T1000 (cell line): ENCODE measurements at regions not wholly inside any gene's neighbourhood (a gene's known extent, or its start where the extent isn't known, plus 50 kb on each side); places are given as distances from the start of the nearest gene placed in this dataset.
"Not testable (repeated sequence)": the region's sequence is repeated elsewhere in the genome, so short reads cannot be mapped to it uniquely, and the experiment has no call there.

Experiments
- DNase-seq: peaks from one replicate; lab custom pipeline; 2025; ENCODE audit warnings: mixed read lengths; lab: John Stamatoyannopoulos, UW

GRCh38 chr21:27891495-27891894, 924.6 kb upstream of the ADAMTS5 start:
- DNase-seq = not testable (repeated sequence)

DNA sequence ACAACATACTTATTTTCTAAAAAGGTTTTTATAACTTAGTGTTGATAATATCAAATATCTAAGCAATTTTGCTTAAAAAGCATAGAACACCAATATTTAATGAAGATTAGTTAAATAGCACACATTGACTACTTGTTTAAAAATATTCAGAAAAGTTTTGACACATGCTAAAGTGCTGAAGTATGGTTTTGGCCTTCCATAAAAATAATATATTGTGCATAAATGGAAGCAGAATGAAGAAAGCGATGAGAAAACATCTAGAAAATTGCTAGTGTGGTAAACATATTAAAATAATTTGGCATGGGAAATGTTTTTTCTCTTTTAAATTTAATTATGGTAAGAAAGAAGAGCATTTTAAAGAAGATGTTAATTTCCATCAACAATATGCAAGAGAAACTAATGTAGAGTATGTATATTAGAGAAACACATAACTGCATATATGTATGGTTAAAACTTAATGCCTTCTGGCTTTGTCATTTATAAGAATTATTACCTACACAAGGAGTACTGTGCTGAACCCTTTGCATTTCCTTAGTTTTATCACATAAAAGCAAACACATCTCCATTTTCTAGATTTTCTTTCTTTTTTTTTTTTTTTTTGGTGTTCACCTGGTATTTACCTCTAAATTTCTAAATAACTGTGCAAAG, 921.0 kb upstream of the ADAMTS5 start:
- not testable (repeated sequence) for DNase-seq

- DNase-seq = no peak
These were observed 918.4 kb upstream of the ADAMTS5 start for GRCh38 chr21:27885296-27885711.

GRCh38 chr21:27881331-27881730, 914.4 kb upstream of the ADAMTS5 start:
- DNase-seq = not testable (repeated sequence)

DNA sequence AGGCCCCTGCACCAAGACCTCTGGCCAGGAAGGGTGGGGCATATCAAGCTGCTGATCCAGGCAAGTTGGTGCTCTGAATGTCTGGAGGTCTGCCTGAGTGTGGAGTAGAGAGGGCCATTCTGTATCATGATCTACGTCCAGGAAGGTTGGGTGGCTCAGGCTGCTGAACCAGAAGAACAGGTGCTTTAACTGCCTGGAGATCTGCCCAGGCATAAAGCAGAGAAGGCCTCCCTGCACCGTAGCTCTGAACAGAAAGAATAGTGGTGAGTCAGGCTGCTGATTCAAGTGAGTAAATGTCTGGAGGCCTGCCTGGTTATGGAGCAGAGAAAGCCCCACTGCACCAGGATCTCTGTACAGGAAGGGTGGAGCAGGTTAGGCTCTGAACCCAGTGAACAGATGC, 905.5 kb upstream of the ADAMTS5 start:
- not testable (repeated sequence) for DNase-seq

DNA sequence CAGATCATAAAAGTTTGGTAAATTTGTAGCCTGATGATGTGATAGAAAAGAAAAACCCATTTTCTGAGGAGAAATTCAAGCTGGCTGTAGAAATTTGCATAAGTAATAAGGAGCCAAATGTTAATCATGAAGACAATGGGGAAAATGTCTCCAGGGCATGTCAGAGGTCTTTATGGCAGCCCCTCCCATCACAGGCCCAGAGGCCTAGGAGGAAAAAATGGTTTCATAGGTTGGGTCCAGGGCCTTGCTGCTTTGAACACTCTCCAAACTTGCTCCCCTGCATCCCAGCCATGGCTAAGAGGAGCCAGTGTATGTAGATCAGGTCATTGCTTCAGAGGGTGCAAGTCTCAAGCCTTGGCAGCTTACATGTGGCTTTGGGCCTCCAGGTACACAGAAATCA, 903.9 kb upstream of the ADAMTS5 start:
- not testable (repeated sequence) for DNase-seq

GRCh38 chr21:27860314-27860955, 893.5 kb upstream of the ADAMTS5 start:
- not testable (repeated sequence) for DNase-seq

- not testable (repeated sequence) for DNase-seq
These were observed 891.4 kb upstream of the ADAMTS5 start for GRCh38 chr21:27858053-27858825.

- not testable (repeated sequence) for DNase-seq
These were observed 890.1 kb upstream of the ADAMTS5 start for GRCh38 chr21:27856988-27857387.

- no peak for DNase-seq
These were observed 874.3 kb upstream of the ADAMTS5 start for GRCh38 chr21:27841084-27841672.

DNA sequence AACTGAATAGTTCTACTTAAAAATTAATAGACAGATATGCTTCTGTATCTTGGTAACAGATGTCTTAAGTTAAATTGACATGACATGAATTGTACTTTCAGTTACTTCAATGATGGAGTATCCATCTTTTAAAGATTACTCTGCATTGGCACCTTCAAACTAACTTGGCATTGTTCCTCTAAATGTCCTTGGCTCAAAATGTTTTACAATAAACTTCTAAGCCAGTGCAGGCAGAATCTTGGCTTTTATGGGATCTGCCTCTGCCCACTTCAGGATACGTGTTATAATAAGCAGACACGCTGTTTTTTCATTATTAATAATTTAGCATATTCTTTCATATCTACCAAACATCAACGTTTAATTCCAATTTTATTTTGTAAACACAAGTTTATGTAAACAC, 873.4 kb upstream of the ADAMTS5 start:
- DNase-seq = no peak

DNA sequence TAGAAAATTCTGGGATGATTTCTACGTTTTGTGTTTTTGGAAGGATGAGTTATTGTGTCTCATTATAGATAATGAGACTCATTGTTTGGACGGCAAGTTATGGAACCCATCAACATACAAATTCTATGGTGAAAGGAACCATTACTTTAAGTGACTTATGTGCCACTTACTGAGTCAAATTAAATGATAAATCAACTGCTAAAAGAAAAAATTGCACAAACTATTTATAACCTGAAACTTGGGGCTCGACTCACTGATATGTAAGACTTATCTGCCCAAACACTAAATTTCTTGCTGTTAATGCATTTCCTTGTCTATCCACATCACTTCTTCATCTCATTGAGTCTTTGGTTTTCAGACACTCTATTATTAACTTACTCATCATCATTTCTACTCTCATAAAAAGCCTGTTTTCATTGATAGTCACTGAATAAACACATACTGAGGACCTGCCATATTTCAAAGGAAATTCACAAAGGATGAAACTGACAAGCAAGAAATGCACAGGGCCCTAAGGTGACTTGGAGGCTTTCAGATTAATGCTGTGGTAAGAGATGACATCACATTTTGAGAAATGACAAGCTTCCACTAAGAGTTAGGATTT, 872.7 kb upstream of the ADAMTS5 start:
- DNase-seq = no peak

GRCh38 chr21:27838573-27838972, 871.7 kb upstream of the ADAMTS5 start:
- no peak for DNase-seq

DNA sequence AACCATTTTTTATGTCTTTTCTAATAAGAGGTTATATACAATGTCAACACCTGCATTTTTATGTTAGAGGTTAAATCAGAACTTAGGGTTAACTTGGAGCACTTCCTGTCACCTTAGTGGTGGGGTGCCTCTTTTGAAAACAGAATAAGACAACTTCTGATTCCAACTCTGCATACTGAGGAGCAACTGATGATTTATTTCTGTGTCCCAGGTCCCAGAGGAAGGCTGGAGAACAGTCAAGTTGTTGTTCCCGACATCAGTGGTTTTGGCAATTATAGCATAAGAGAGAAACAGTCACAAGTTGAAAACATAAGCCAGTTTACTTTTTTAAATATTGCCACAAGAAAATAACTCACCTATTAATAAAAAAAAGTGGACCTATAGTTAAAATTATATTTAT, 871.0 kb upstream of the ADAMTS5 start:
- DNase-seq = no peak

DNA sequence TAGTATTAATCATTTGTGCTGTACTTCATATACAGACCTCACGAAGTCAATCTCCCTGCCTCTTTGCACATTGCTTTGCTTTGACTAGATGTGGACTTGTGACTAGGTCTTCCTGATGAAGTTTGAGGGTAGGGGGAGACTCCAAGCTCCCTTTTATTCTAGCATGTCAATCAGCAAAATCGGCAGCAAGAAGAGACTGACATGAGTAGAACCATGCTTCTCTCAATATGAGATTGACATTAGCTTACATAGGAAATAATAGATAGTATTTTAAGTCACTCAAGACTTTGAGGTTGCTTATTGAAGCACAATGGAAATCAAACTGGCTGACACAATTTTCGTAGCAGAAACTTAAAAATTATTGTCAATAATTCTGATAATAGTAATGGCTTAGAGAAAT, 866.4 kb upstream of the ADAMTS5 start:
- no peak for DNase-seq

DNA sequence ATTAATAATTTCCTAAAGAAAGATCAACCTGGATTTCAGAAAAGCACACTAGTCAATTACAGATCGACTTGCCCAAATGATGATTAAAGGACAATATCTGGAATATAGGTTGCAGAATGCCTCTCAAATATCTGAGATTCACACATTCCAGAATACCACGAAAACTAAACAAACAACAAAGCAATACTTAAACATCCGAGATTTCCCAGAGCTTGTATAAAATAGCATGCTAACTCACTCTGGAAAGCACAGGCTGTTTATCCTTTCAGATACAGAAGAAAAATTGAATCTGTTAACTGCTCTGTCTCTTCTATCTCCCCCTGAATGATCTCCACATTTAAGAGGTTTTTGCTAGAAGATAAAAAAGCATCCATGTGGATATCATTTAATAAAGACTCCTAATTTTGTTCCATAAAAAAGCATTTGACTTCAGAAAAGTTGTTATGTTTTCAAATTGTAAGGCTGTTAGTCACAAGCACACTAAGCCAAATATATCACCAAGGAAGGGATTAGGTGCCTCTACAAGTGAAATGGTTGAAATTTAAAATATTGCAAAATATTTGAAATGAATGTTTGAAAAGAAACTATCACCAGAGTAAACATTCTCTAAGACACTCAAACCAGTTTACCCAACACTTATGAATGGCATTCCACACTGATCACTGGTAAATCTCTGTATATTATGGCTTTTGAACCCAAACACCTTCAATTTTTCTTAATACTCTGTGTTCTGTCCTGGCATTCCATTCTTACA, 865.1 kb upstream of the ADAMTS5 start:
- DNase-seq = no peak

DNA sequence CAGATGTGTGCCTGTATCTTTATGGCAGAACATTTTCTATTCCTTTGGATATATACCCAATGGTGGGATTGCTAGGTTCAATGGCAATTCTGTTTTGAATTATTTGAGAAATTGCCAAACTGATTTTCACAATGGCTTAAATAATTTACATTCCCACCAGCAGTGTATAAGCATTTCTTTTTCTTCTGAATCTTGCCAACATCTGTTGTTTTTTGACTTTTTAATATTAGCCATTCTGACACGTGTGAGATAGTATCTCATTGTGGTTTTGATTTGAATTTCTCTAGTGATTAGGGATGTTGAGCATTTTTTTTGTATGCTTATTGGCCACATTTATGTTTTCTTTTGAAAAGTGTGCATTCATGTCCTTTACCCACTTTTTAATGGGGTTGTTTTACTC, 864.3 kb upstream of the ADAMTS5 start:
- no peak for DNase-seq

GRCh38 chr21:27827972-27828371, 861.1 kb upstream of the ADAMTS5 start:
- no peak for DNase-seq

DNA sequence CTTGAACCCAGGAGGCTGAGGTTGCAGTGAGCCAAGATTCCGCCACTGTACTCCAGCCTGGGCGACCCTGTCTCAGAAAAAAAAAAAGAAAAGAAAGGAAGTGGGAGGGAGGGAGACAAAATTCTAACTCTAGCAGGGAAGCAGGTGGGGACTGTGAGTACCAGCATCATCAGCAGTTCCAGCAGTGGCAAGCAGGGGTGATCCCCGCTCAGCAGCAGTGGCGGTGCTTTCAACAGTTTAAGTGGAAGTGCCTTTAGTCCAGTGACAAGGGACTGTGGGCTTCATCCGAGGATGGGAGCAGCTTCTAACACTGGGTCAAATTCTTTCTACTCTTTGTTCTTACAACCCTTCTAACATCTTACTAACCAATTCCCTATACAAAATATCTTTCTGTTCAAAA, 858.1 kb upstream of the ADAMTS5 start:
- DNase-seq = no peak

DNA sequence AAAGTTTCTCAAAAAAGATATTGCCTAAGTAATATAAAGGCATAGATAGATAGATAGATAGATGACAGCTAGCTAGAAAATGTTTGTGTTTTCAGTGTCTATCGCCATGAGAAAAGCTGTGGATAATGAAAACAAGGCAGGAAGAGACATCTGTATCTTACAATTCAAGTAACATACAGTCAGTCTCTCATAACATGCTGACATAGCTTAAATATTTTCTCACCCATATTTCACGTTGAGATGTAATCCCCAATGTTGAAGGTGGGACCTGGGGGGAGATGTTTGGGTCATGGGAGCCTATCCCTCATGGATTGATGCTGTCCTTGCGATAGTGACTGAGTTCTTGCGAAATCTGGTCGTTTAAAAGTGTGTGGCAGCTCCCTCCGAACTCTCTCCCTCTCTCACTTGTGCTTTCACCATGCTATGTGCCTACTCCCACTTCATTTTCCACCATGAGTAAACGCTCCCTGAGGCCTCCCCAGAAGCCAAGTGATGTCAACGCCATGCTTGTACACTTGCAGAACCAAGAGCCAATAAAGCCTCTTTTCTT, 856.8 kb upstream of the ADAMTS5 start:
- DNase-seq = no peak

DNA sequence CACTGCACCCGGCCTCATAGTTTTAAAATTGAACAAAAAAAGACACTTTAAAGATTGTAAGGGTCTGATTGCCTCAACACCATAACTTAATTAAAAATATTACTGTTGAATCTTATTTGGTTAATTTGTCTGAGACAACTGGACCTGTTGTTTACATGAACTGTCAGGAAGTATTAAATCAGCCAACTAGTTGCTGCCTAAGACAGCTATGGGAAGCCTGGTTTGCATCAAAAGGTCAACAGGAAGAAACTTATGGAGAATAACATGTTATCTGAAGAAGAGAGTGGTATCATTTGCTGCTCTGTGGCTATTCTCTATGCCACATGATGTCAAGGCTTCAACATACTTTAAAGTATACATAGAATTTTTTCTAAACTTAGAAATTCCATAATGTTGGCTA, 853.5 kb upstream of the ADAMTS5 start:
- DNase-seq = no peak
